A673 (cell line): ENCODE measurements at regions not wholly inside any gene's neighbourhood (a gene's known extent, or its start where the extent isn't known, plus 50 kb on each side); places are given as distances from the start of the nearest gene placed in this dataset.

Experiments
- CTCF ChIP-seq: fragments of 300-800, 200-600 bp; sonication (generic); conservative IDR thresholded peaks from 2 replicates; pipeline ENCODE4 v1.5.1; 2017; ENCODE audit warnings: low read depth, mild to moderate bottlenecking, antibody characterized with exemption, low read length, moderate library complexity, mixed read lengths
- EZH2 ChIP-seq: fragments of 200-600 bp; sonication (generic); IDR thresholded peaks from 2 replicates; pipeline ENCODE4 v1.6.1; 2017; ENCODE audit warnings: borderline replicate concordance, low read depth, mild to moderate bottlenecking, mixed read lengths, antibody characterized with exemption, low read length; ENCODE audit not compliant: poor library complexity, severe bottlenecking

- TF ChIP-seq CTCF (no peak), EZH2 (no peak)
Measured at GRCh38 chr4:26020083-26020668, 106.2 kb downstream of the SMIM20 start.
